Colonic mucosa (tissue), 4 donors: ENCODE measurements at regions not wholly inside any gene's neighbourhood (a gene's known extent, or its start where the extent isn't known, plus 50 kb on each side); places are given as distances from the start of the nearest gene placed in this dataset.

Experiments
- DNase-seq: peaks from one replicate; pipeline ENCODE4 v3.0.0-alpha.2; 2020
- H3K27ac ChIP-seq: fragments of 200-600 bp; one replicate; pipeline ENCODE4 v1.8.0; 2021
- H3K27me3 ChIP-seq: fragments of 200-600 bp; one replicate; pipeline ENCODE4 v1.8.0; 2021
- H3K36me3 ChIP-seq: fragments of 200-600 bp; one replicate; pipeline ENCODE4 v1.8.0; 2021
- H3K4me1 ChIP-seq: fragments of 200-600 bp; one replicate; pipeline ENCODE4 v1.8.0; 2021; ENCODE audit warnings: mild to moderate bottlenecking
- H3K4me3 ChIP-seq: fragments of 200-600 bp; one replicate; pipeline ENCODE4 v1.8.0; 2021
- H3K9ac ChIP-seq, 2 donors: one replicate each; pipeline ENCODE4 v1.7.0; 2013; ENCODE audit warnings: control low read depth in 2 of 2, low read depth in 2 of 2, low read length in 2 of 2
- H3K9me3 ChIP-seq: fragments of 200-600 bp; one replicate; pipeline ENCODE4 v1.8.0; 2021
- CTCF ChIP-seq: fragments of 200-600 bp; IDR thresholded peaks from one replicate; pipeline ENCODE4 v1.8.0; 2022; ENCODE audit warnings: antibody characterized with exemption, mild to moderate bottlenecking
- intact Hi-C: fragments of 100-400 bp; cut with DNase I; formaldehyde crosslinking; loops from one replicate; pipeline ENCODE4 v1.14.1; 2022
- donor health status: healthy.
- donor health status: DM: no; HTN: no; CAD: no.
- donor health status: DM: no; HTN: no; CAD: no.

DNA sequence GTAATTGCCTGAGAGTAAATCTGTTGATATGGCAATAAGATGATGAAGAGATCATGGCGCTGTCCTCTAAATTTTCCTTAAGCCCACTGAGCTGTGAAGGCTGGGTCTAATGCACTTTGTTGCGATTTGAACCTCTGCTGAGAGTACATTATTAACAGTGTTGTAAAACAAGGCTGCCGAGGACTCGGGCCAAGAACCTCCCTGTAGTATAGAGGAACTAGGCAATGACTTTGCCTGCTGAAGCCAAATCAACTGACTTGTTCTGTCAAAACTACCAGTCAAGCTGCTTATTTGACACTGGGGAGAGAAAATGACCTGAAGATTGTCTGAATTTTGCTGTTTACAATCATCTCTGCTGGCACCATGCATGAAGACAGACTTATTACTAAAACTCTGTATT is 1154.7 kb downstream of the DTWD2 start:
- no peaks in the 10 kb centered on the region for H3K27me3 ChIP-seq

DNA sequence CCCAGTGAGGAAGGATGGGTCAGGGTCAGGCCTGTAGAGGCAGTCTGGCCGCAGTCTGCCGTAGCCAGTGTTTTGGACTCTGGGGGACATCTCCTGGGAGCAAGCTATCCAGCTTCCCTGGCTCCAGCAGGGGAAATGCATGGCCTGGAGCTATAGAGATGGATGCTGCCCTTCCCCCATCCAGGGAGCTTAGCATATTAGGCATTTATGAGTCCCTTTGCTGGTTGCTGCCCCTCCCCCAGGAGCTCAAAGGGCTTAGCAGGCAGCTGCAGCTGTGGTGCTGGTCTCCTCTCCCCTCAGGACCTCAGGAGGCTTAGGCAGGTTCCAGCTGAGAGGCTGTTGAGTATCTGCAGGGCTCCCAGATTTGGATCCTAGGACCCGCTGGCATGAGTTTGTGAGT is 1158.7 kb downstream of the DTWD2 start:
- Histone ChIP-seq H3K4me1 (no peaks in the 10 kb centered on the region), H3K4me3 (no peak overlapping the region), H3K27me3 (no peaks in the 10 kb centered on the region), H3K36me3 (no peaks in the 10 kb centered on the region), H3K9ac (no peak overlapping the region), H3K27ac (no peak overlapping the region), H3K9me3 (no peaks in the 10 kb centered on the region)
- no peak for TF ChIP-seq CTCF
- intact Hi-C loops, result no loop called here
- DNase-seq, result no peak

More for the DNA sequence above, 1154.7 kb downstream of the DTWD2 start:
- no peaks in the 10 kb centered on the region for H3K4me1 ChIP-seq
- no peaks in the 10 kb centered on the region for H3K36me3 ChIP-seq
- no peak overlapping the region for H3K4me3 ChIP-seq
- H3K9ac ChIP-seq, result no peak overlapping the region
- no peak for DNase-seq
- intact Hi-C loops, result no loop called here
- H3K9me3 ChIP-seq, result no peaks in the 10 kb centered on the region
- TF ChIP-seq CTCF, result no peak
- H3K27ac ChIP-seq, result no peak overlapping the region

DNA sequence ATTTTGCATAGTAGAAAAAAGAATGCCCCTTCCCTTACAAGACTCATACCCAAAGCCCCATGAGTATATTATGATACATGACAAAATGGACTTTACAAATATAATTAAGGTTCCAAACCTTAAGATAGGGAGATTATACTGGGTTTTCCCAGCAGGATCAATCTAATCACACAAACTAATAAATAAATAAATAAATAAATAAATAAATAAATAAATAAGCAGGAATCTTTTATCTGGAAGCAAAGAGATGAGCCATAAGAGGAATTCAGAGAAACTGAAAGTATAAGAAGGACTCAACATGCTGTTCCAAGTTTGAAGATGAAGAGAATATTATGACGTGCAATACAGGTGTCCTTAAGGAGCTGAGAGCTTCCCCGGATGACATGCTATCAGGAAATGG is 1174.5 kb downstream of the DTWD2 start:
- no peak for DNase-seq
- intact Hi-C loops, result no loop called here
- no peak for TF ChIP-seq CTCF

DNA sequence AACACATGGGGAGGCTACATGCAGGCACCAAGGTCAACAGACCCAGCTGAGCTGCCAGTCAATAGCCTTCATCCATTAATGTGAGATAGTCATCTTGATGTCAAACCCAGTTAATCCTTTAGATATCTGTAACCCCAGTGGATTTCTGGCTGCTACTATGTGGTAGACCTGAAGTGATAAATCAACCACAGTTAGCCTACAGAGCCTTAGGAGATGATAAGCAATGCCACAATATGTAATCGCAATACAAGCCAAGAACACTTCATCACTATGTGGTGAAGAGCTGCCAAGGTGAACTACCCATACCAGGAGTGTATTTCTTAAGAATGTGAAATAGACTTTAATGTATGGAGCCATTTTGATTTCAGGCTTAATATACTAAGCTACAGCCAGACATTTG is 1175.5 kb downstream of the DTWD2 start:
- Histone ChIP-seq H3K9ac (no peak overlapping the region), H3K4me3 (no peak overlapping the region), H3K27me3 (no peaks in the 10 kb centered on the region), H3K9me3 (no peaks in the 10 kb centered on the region), H3K27ac (no peak overlapping the region), H3K36me3 (no peaks in the 10 kb centered on the region), H3K4me1 (no peaks in the 10 kb centered on the region)
- intact Hi-C loops, result no loop called here
- TF ChIP-seq CTCF, result no peak
- DNase-seq, result no peak

More for the DNA sequence above, 1174.5 kb downstream of the DTWD2 start:
- no peak overlapping the region for H3K4me3 ChIP-seq
- no peaks in the 10 kb centered on the region for H3K36me3 ChIP-seq
- no peaks in the 10 kb centered on the region for H3K27me3 ChIP-seq
- H3K9ac ChIP-seq, result no peak overlapping the region
- no peaks in the 10 kb centered on the region for H3K9me3 ChIP-seq
- H3K27ac ChIP-seq, result no peak overlapping the region
- H3K4me1 ChIP-seq, result no peaks in the 10 kb centered on the region

DNA sequence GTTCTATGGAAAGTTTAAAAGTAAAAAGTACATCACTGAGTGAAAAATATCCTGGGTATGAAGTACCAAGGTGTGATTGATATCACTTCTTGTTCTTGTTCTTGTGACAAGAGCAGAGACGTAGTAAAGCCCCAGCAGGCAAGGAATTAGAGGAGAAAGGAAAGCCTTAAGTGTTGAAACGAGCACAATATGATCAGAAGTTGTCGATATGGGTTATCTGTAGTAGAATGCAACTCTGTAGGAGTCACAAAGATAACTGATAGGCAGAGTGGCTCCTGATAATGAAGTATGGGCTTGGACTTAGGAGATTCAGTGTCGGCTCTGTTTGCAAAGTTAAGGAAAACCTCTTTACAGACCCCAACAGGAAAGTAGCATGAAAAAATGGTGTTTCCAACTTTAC is 1179.1 kb downstream of the DTWD2 start:
- no peak for DNase-seq
- Histone ChIP-seq H3K36me3 (no peaks in the 10 kb centered on the region), H3K27ac (no peak overlapping the region), H3K4me1 (no peaks in the 10 kb centered on the region), H3K27me3 (no peaks in the 10 kb centered on the region), H3K9ac (no peak overlapping the region), H3K9me3 (no peaks in the 10 kb centered on the region), H3K4me3 (no peak overlapping the region)
- intact Hi-C loops, result no loop called here
- no peak for TF ChIP-seq CTCF

DNA sequence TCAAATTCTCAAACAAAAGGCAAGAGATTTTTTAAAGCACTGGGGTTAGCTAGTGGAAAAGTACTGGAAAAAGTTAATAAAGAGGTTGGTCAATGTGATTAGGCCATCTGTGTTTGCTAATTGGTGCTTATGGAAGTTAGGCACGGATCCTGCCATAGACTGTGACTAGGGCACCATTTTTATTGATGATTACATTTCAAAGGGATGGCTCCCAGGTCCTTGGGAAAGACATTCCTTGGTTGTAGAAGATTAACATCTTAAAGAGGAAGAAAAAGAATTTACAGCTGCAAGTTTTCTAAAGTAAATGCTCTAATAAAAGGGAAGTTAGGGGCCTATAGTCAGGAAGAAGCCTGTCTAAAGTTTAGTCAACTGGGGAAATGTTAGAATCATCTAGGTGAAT is 1183.3 kb downstream of the DTWD2 start:
- TF ChIP-seq CTCF, result no peak
- no peaks in the 10 kb centered on the region for H3K36me3 ChIP-seq
- H3K9me3 ChIP-seq, result no peaks in the 10 kb centered on the region
- H3K27me3 ChIP-seq, result no peaks in the 10 kb centered on the region
- no peak overlapping the region for H3K4me3 ChIP-seq
- no peak for DNase-seq
- intact Hi-C loops, result no loop called here
- no peak overlapping the region for H3K27ac ChIP-seq
- H3K9ac ChIP-seq, result no peak overlapping the region
- H3K4me1 ChIP-seq, result no peaks in the 10 kb centered on the region
